Chondrocyte (in vitro differentiated cells): ENCODE measurements at regions not wholly inside any gene's neighbourhood (a gene's known extent, or its start where the extent isn't known, plus 50 kb on each side); places are given as distances from the start of the nearest gene placed in this dataset.
"Not testable (repeated sequence)": the region's sequence is repeated elsewhere in the genome, so short reads cannot be mapped to it uniquely, and the experiment has no call there.

Source experiments
- DNase-seq: peaks from one replicate; pipeline ENCODE4 v3.0.0; 2021; ENCODE audit warnings: mixed read lengths, low spot score
- H3K27ac Mint-ChIP-seq: one replicate; pipeline ENCODE4 v1.8.0; 2021; ENCODE audit warnings: mild to moderate bottlenecking, moderate library complexity, mixed read lengths; ENCODE audit not compliant: unreplicated experiment
- H3K27me3 Mint-ChIP-seq: 2 replicates; pipeline ENCODE4 v1.8.0; 2021; ENCODE audit warnings: low read depth, mixed read lengths
- H3K36me3 Mint-ChIP-seq: 2 replicates; pipeline ENCODE4 v1.8.0; 2021; ENCODE audit warnings: low read depth, mixed read lengths
- H3K4me1 Mint-ChIP-seq: 2 replicates; pipeline ENCODE4 v1.8.0; 2021; ENCODE audit warnings: low read depth, mild to moderate bottlenecking, mixed read lengths
- H3K4me3 Mint-ChIP-seq: one replicate; pipeline ENCODE4 v1.8.0; 2021; ENCODE audit warnings: mild to moderate bottlenecking, moderate library complexity, mixed read lengths; ENCODE audit not compliant: unreplicated experiment
- H3K9me3 Mint-ChIP-seq: 2 replicates; pipeline ENCODE4 v1.8.0; 2021; ENCODE audit warnings: low read depth, mixed read lengths
- CTCF ChIP-seq: fragments of 200-600 bp; sonication (generic); IDR thresholded peaks from 2 replicates; pipeline ENCODE4 v1.5.0; 2021; ENCODE audit warnings: antibody characterized with exemption, mild to moderate bottlenecking, moderate library complexity

- Mint-ChIP-seq H3K4me1 (peaks cover 19% of the 10 kb centered on the region), H3K9me3 (no peaks in the 10 kb centered on the region)
- TF ChIP-seq CTCF = no peak
Observed at GRCh38 chr2:187646556-187646955, 92.3 kb upstream of the TFPI start.

GRCh38 chr2:187654535-187654934 is 100.3 kb upstream of the TFPI start:
- H3K27ac Mint-ChIP-seq = no peak overlapping the region
- no peaks in the 10 kb centered on the region for H3K4me1 Mint-ChIP-seq
- DNase-seq = no peak
- no peak for TF ChIP-seq CTCF
- H3K36me3 Mint-ChIP-seq = no peaks in the 10 kb centered on the region
- H3K4me3 Mint-ChIP-seq = no peak overlapping the region
- no peaks in the 10 kb centered on the region for H3K9me3 Mint-ChIP-seq
- H3K27me3 Mint-ChIP-seq = no peaks in the 10 kb centered on the region

More at GRCh38 chr2:187646556-187646955, 92.3 kb upstream of the TFPI start:
- Mint-ChIP-seq H3K27me3 (no peaks in the 10 kb centered on the region), H3K27ac (no peak overlapping the region), H3K36me3 (no peaks in the 10 kb centered on the region), H3K4me3 (no peak overlapping the region)
- no peak for DNase-seq

- Mint-ChIP-seq H3K27ac (no peak overlapping the region), H3K4me1 (no peaks in the 10 kb centered on the region), H3K4me3 (no peak overlapping the region), H3K9me3 (no peaks in the 10 kb centered on the region), H3K36me3 (no peaks in the 10 kb centered on the region), H3K27me3 (no peaks in the 10 kb centered on the region)
- TF ChIP-seq CTCF = no peak
- no peak for DNase-seq
Observed at GRCh38 chr2:187655001-187655400, 100.8 kb upstream of the TFPI start.

DNA sequence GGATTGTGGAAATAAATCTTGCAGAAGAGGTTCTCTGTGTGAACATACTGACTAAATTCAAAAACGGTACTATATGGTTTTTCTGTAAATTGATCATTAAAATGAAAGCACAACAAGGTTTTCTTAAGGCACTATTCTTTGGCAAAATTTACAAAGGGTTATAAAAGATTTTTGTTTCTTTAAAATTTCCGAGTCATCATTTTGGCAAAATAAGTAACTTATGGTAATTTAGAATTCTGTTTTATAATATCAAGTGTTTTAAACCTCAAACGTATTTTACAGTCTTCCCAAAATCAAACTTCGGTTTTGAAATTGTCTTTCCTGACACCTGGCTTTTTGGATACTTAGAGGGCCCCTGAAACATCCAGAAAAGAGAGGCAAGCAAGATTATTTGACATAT is 101.9 kb upstream of the TFPI start:
- no peak for DNase-seq
- Mint-ChIP-seq H3K9me3 (peaks cover 5% of the 10 kb centered on the region), H3K27me3 (no peaks in the 10 kb centered on the region), H3K4me3 (no peak overlapping the region), H3K27ac (no peak overlapping the region), H3K36me3 (peaks cover 2% of the 10 kb centered on the region), H3K4me1 (no peaks in the 10 kb centered on the region)
- TF ChIP-seq CTCF = no peak

- Mint-ChIP-seq H3K9me3 (peaks cover 5% of the 10 kb centered on the region), H3K4me1 (no peaks in the 10 kb centered on the region), H3K27ac (no peak overlapping the region), H3K36me3 (peaks cover 2% of the 10 kb centered on the region), H3K27me3 (no peaks in the 10 kb centered on the region), H3K4me3 (no peak overlapping the region)
- DNase-seq = no peak
- TF ChIP-seq CTCF = peak; percentile 74
Observed at GRCh38 chr2:187658952-187659525, 104.8 kb upstream of the TFPI start.

GRCh38 chr2:187676050-187676449 is 121.8 kb upstream of the TFPI start:
- peaks cover 20% of the 10 kb centered on the region for H3K27me3 Mint-ChIP-seq
- not testable (repeated sequence) for H3K36me3 Mint-ChIP-seq, H3K4me1 Mint-ChIP-seq, H3K9me3 Mint-ChIP-seq, DNase-seq, H3K4me3 Mint-ChIP-seq, H3K27ac Mint-ChIP-seq
